ENCODE measurements at regions not wholly inside any gene's neighbourhood (a gene's known extent, or its start where the extent isn't known, plus 50 kb on each side); places are given as distances from the start of the nearest gene placed in this dataset.
"Not testable (repeated sequence)": the region's sequence is repeated elsewhere in the genome, so short reads cannot be mapped to it uniquely, and the experiment has no call there.

DNA sequence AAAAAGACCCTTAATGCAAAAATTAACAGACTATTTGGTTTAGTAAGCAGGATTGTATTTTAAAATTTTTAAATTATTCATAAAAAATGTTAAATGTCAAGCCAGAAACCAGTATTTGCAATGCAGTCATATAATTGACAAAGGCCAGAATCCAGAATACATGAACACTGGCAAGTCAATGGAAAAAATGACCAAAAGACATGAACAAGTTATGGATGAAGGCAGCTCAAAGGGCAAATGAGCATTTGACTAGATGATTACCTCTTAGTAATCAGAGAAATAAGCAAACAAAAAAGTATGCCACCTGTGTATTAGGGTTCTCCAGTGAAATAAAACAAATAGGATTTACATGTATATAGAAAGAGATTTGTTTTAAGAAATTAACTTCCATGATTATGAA, 80.9 kb upstream of the PLGLB2 start:
- DNase-seq, result not testable (repeated sequence)

DNA sequence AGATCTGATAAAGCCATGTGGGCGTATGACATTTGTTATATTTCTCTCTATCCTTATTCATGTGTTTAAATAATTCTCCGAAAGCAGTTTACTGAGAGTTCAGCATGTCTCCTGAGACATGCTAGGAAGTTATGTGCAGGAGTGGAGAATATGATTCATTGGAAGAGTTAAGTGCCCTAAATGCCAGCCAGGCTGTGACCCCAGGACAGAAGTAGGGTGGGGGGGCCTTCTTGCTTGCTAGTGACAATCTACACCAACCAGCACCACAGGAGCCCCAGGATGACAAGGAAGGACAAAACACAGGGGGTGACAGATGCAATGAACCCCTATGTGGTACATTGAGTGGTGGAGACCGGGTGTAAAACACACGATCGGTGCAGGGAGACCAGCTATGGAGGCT, 79.5 kb upstream of the PLGLB2 start:
- DNase-seq, result not testable (repeated sequence)

DNA sequence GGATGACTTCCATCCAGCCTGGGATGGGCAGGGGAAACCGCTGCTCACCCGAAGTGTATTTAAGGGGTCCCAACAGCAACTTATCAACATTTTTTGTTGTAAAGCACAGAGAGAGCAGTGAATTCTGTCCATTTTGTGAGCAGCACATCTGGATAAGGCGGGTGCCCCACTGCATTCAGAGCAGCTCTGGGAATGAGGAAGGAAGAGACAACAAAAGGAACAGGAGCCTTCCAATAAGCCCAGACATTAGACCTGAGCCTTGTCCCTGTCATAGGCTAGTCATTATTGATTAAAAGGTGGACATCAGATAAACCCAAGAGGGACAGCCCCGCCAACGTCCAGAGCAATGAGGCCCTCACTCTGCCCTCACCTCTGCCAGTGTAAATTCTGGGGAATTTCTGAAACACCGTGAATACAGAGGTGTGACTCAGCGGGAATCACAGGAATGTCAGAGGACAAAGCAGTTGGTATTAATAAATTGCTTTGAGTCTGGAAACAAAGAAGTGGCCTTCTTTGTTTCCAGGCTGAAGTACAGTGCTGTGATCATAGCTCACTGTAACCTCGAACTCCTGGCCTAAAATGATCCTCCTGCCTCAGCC, 78.2 kb upstream of the PLGLB2 start:
- not testable (repeated sequence) for DNase-seq

DNA sequence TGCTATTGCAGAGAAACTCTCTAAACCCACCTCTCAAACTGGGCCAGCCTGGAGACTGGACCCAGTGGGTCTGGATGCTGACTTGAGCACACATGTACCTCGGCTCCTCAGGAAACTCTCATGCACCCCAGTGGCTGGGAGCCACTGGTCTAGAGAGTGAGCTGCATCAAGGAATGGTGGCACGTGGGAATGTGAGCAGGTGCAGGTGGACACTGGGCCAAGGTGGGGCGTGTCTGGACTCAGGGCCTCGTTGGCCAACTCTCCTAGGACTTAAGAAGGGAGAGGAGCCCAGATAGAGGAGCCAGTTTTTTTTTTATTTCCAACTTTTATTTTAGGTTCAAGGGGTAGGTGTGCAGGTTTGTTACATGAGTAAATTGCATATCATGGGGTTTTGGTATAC, 75.5 kb upstream of the PLGLB2 start:
- DNase-seq, result not testable (repeated sequence)

DNA sequence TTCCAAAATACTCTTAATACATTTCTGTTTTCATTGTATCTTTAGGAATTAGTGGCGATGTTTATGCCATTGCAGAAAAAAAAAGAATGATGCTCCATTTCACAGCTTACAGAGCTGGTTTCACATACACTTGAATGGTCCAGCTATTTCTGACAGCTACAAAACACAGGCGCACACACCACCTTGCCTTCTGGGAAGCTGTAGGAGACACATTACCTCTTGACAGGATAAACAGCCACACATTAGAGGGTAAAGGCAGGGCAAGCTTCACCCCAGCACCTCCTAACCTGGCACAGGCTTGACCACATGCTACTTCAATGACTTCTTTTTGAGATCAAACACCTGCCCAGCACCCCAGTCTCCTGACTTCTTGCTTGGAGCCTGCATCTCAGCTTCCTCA, 73.2 kb upstream of the PLGLB2 start:
- DNase-seq, result not testable (repeated sequence)

DNA sequence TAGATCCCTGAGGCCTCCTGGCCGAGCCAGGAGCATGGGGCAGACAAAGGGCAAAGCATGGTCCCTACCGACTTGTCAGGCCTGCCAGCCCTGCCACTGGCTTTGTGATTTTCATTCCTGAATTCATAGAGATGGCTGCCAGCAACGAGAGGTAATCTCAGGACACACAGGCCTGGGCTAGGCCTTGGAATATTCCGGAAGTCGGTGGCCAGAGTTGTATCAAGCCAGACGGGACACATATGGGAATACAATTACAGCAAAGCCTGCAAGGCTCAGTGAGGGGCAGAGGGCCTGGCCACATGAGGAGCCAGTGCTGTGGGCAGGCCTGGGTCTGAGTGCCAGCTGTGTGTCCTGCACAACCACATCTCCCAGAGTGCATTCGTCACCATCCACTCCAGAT, 72.4 kb upstream of the PLGLB2 start:
- DNase-seq, result not testable (repeated sequence)

DNA sequence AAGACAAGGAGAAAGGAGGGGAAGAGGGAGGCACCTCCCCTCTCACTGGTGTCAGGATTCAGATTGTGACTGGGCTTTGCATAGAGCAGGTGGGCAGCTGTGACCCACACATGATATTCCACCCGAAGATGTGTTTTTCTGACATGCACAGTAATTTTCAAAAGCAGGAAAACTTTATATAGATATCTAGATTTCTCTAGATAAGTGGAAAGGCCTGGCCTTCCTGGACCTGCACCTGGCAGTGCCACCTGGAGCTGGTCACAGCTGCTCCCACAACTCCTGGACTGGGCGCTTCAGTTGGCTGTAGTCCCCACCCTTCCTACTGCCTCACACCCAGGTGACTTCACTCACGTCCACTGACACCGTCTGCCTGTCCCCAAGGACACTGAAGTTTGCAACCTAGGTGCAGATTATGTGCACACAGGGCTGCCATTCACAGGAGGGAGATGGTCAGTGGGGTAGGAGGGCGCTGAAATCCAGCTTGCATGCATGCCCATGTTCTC, 70.4 kb upstream of the PLGLB2 start:
- DNase-seq, result not testable (repeated sequence)

DNA sequence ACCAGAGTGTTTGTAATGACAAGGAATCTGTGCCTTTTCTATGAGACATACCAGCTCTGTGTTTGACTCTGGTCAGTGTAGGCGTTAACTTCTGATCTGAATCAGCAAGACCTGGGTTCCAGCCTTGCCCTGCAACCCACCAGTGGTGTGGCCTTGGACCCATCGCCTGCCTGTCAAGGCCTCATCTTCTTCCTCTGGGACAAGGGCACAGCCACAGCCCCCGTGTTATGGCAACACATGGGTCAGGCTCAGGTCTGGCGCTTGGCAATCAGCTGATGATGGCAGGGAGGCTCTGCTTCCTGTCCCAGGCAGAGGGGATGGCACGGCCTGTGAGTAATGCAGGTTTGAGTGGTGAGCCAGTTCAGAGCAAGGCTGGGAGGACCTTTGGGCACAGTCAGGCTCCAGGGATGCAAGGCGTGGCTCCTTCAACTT, 69.1 kb upstream of the PLGLB2 start:
- not testable (repeated sequence) for DNase-seq

DNA sequence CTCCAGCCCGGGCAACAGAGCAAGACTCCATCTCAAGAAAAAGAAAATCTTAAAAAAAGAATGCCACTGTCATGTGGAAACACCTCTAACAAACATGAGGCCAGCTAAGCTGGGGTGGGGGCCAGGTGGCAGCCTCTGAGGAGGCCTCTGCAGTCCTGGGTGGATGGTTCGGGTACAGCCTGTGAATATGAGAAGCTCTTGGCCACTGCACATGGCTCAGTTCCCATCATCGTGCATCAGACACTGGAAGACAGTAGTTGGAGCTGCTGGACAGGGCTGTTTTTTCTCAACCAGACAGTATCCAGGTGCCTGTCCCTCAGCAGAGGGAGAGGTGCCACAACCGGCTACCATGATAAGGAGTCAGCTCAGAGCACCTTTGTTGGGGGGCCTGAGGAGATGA, 67.9 kb upstream of the PLGLB2 start:
- DNase-seq, result not testable (repeated sequence)

DNA sequence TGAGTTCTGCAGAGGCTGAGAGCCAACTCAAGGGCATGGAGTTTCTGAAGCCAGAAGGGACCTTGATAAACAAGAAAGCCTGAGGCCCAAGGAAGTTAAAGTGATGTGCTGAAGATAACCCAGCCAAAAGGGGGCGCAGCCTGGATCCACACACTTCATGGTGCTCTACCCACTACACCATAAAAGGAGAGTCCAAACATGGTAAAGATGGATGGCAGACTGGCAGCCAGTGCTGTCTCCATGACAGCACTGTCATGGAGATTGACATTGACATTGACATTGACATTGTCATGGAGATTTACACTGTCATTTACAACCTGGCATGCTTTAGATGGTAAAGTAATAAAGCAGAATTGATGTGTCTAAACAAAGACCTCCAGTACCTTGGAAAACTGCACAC, 67.2 kb upstream of the PLGLB2 start:
- DNase-seq, result not testable (repeated sequence)

DNA sequence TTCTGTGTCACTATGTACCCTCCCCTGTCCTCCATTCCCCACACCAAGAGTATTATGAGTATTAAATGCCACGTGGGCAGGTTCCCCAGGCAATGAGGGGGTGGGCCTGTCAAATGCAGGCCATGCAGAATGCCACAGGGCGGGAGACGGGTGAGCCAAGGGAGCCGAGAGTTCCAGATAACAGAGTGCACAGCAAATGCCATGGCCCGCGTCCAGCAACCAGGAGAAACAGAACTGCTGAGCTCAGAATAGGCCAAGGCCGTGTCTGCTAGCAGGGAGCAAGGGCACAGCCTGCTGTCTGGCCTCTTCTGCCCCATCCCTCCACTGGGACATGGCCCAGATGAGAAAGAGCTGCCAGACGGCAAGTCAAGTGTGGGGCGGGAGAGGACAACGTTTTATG, 64.4 kb upstream of the PLGLB2 start:
- DNase-seq, result not testable (repeated sequence)

DNA sequence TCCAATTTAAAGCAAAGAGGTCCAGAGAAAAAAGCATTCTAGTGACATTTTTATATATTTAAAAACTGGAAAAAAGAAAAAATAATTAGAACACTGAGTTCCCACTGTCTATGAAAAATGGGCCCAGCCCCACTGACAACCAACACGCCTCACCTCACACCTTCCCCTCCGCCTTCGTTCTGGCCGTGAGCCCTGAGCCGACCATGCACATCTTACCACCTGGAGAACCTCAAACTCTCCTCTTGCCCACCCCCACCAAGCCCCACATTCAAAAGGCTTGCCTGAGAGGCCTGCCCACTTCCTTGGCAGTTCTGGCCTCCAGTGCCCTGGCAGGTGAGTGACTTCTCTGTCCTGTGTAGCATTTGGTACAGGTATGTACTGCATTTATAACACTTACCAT, 63.9 kb upstream of the PLGLB2 start:
- not testable (repeated sequence) for DNase-seq

DNA sequence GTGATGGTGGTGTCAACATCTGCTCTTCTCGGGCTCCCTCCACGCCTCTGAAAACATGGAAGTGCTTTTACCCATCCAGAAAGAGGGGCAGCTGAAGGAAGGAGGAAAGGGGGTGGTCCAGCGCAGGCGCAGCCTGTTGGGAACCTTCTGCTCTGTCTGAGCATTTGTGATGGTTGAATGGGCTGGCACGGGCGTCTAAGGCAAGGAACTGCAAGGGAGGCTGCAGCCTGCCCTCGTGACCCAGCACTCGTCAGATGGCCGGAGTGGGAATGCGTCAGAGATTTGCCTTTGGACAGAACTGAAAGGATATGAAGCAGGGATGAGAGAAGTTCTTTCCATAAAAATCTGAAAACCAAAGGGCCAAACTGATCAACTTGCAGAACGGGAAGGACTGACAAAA, 62.3 kb upstream of the PLGLB2 start:
- not testable (repeated sequence) for DNase-seq

DNA sequence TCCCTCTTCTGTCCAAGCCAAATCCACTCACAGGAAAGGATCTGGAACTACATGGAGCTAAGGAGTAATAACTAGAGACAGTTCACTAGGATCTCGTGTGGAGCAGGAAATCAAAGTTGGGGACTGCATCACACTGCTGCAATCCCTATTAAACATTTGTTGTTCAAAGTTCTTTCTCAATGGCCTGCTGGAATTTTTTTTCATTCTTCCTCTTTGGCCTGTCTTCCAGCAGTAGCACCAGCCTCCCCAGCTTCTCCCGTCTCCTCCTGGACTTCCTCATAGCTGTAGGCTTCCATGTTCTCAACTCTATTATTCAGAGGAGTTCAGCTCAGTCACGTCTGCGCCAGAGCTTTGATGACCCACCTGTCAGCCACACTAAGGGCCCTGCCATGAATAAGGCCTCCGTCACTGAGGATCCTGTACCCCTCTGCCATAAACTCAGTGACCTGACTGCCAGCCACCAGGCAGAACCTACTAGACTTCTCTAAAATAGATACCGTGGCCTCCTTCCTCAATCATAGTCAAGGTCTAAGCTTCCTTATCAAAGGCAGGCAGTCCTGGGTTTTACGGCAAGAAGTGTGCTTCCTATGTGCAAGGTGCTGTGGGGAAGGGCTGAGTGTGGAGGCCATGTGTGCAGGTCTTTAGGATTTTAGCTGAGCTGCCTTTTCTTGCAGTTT, 60.9 kb upstream of the PLGLB2 start:
- DNase-seq, result not testable (repeated sequence)

DNA sequence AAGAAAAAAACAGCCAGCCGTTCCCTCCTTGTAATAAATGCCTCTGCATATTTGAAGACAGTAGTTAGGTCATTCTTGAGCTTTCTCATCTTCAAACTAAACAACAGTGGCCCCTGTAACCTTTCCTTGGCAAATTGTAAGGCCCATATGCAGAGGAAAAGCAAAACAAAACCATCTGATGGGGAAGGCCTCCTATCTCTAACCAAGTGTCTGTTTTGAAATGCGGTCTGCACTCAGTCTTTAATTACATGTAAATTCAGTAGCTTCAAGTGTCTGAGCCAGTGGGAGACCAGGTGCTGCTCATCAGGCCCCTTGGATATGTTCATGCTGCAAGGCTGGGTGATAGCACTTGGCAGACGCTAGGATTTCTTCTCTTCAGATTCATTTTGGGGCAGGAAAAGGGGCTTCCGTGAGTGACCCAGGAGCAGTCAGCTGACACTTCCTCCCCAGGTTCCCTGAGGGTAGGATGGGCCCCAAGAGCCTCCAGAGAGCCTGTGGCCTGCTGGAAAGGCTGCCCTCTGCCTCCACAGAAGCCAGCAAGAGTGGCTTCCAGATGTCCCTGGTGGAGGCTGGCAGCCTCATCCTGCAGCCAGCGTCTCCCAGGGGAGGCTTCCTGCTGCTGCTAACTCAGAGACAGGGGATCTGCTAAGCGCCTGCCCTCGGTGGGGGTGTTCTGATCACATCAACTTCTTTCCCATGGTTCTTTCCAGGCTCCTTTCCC, 60.2 kb upstream of the PLGLB2 start:
- DNase-seq, result not testable (repeated sequence)

DNA sequence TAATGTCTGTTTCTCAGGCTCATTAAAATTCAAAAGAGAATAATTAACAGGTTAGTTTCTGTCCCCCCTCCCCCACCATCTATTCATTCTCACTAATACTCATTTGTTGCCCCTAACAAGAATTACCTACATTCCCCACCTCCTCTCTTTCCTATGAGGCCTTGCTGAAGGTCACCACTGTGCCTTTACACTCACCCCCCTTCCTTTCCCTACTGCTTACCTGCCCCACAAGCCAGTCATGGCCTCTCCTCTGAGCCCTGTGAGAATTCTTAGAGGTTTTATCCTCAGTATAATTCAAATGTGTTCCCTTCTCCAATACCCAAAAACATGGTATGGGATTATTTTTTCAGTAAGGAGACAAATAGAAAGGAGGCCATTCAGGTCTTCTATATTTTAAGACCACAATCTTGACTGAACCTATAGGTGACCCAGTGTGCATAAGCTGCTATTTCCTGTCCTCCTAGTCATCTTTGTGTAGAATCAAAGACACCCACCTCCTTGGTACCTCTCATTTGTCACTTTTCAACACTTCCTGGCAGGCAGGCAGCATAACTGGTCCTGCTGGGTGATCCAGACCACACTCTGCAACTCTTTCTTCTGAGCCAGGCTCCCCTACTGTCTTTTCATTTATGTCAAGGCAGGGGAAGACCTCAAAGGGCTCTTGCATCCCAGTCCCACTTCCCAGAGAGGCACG, 55.8 kb upstream of the PLGLB2 start:
- not testable (repeated sequence) for DNase-seq

DNA sequence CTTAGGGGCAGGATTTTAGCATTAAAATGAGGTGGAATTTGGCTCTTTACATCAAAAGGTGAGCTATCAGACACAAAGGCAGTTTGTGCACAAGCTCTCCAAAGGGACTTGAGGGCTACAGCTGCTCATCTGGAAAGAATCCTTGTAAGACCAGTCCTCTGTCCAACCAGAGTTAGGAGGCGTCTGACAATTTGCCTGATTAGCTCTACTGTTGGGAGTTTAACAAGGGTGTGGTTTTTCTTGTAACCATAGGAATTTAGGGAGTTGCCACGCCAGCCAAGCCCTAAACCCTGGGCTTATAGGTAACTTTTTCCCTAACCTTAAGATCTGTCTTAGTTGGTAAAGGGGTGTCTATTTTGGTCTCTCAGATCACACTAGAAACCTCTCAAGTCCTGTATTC, 55.0 kb upstream of the PLGLB2 start:
- DNase-seq, result not testable (repeated sequence)

DNA sequence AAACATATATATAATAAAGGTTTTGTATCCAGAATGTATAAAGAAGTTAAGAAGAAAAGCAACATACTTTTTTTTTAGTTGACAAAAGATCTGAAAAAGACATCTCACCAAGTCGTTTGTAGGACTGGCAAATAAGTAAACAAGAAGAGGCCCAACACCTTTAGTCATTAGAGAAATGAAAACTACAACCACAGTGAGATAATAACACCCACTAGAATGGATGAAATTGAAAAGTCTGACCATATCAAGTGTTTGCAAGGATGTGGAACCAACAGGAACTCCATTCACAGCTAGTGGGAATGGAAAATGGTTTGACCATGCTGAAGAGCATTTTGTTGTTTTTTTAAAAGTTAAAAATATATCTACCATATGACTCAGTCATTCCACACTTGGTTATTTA, 54.0 kb upstream of the PLGLB2 start:
- DNase-seq, result not testable (repeated sequence)

DNA sequence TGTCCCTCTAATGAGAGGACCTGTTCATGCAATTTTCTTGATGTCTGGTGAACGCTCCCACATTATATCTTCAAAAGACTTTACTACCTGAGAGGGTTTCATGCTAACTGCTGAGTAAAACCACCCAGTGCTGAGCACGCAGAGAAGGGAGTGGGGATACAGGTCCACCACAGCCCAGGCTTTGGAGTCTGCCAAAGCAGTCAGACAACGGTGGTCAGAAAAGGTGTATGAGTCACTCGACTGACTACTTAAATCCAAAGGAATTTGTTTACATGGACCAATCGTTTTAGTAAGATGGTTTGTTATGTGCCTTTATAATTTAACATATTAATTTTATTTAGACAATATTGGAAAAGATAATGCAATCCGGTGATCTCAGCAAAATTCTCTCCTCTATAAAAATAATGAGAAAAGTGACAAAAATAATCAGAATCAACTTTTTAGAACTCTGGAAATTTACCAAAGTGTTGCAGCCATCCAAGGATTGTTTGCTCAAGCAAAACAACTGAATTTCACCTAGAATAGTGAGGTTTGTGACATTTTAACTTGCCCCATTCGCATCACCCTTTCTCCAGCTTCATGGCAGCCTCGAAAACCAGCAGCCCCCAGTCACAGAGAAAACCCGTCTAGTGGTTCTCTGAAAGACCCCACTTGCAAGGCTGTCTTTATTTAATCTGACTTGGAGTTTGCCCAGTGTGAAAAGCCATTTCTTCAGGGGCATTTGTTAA, 52.1 kb upstream of the PLGLB2 start:
- not testable (repeated sequence) for DNase-seq
